HEK293T (cell line): ENCODE measurements at regions not wholly inside any gene's neighbourhood (a gene's known extent, or its start where the extent isn't known, plus 50 kb on each side); places are given as distances from the start of the nearest gene placed in this dataset.

Experiments used
- CTCF ChIA-PET: fragments of 350-600 bp; formaldehyde crosslinking; extraction: SDS; loops from one replicate; lab custom pipeline; 2021; ENCODE audit warnings: antibody characterized with exemption, inconsistent platforms; lab: Yijun Ruan, JAX
- POLR2A ChIA-PET: fragments of 350-600 bp; formaldehyde crosslinking; extraction: SDS; loops from one replicate; lab custom pipeline; 2020; ENCODE audit warnings: antibody characterized with exemption, inconsistent platforms; lab: Yijun Ruan, JAX
- DNase-seq: peaks from one replicate; pipeline ENCODE4 v3.0.0; 2012; ENCODE audit warnings: mixed read lengths; ENCODE audit errors: extremely low spot score
- ARNT ChIP-seq: fragments of 450-650 bp; IDR thresholded peaks from 2 replicates; pipeline ENCODE4 v1.6.1; 2017; ENCODE audit warnings: mild to moderate bottlenecking
- BHLHE40 ChIP-seq: fragments of 450-650 bp; IDR thresholded peaks from 2 replicates; pipeline ENCODE4 v1.6.1; 2016; ENCODE audit warnings: mild to moderate bottlenecking, moderate library complexity, borderline replicate concordance
- CTBP1 ChIP-seq: fragments of 450-650 bp; IDR thresholded peaks from 2 replicates; pipeline ENCODE4 v1.6.1; 2016; ENCODE audit warnings: borderline replicate concordance
- ELF4 ChIP-seq: fragments of 450-650 bp; IDR thresholded peaks from 2 replicates; pipeline ENCODE4 v1.6.1; 2017; ENCODE audit warnings: antibody characterized with exemption
- FOXA1 ChIP-seq: fragments of 450-650 bp; IDR thresholded peaks from 2 replicates; pipeline ENCODE4 v1.6.1; 2016; ENCODE audit warnings: mild to moderate bottlenecking
- FOXK2 ChIP-seq: fragments of 450-650 bp; IDR thresholded peaks from 2 replicates; pipeline ENCODE4 v1.6.1; 2016; ENCODE audit warnings: mild to moderate bottlenecking
- FOXM1 ChIP-seq: fragments of 450-650 bp; IDR thresholded peaks from 2 replicates; pipeline ENCODE4 v1.6.1; 2017; ENCODE audit warnings: mild to moderate bottlenecking, borderline replicate concordance
- HDGF ChIP-seq: fragments of 450-650 bp; IDR thresholded peaks from 2 replicates; pipeline ENCODE4 v1.6.1; 2017; ENCODE audit warnings: antibody characterized with exemption, borderline replicate concordance
- L3MBTL2 ChIP-seq: fragments of 450-650 bp; conservative IDR thresholded peaks from 2 replicates; pipeline ENCODE4 v1.6.1; 2016; ENCODE audit warnings: mild to moderate bottlenecking
- LEF1 ChIP-seq: fragments of 450-650 bp; IDR thresholded peaks from 2 replicates; pipeline ENCODE4 v1.6.1; 2017; ENCODE audit warnings: mild to moderate bottlenecking, borderline replicate concordance
- NFRKB ChIP-seq: fragments of 450-650 bp; IDR thresholded peaks from 2 replicates; pipeline ENCODE4 v1.6.1; 2016; ENCODE audit warnings: mild to moderate bottlenecking, moderate library complexity
- SP1 ChIP-seq: fragments of 450-650 bp; IDR thresholded peaks from 2 replicates; pipeline ENCODE4 v1.6.1; 2017
- SUZ12 ChIP-seq: fragments of 450-650 bp; IDR thresholded peaks from 2 replicates; pipeline ENCODE4 v1.6.1; 2016; ENCODE audit warnings: mild to moderate bottlenecking
- TARDBP ChIP-seq: fragments of 450-650 bp; IDR thresholded peaks from 2 replicates; pipeline ENCODE4 v1.6.1; 2016
- ZNF384 ChIP-seq: fragments of 450-650 bp; IDR thresholded peaks from 2 replicates; pipeline ENCODE4 v1.6.1; 2016
- TF ChIP-seq, protein P1 (sequence below): fragments of 450-650 bp; IDR thresholded peaks from 2 replicates; pipeline ENCODE4 v1.6.1; 2016

DNA sequence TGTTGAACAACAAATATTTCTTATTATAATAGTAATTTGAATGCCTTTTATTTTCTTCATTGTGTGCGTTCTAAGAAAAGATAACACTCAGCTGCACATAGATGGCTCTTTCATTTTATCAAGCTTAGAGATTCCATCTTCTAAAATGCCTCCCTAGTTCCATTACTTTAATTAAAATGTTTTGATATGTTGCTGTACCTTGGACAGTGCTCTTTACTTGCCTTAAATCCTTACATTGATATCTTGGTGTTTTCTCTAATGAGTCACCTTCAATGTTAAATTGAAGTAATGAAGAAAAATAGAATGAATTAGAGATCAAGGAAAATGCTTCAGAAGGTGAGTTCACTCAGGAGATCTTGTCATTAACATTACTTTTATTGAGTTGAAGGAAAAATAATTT is 1672.4 kb upstream of the AGA start:
- no peak for DNase-seq
- POLR2A ChIA-PET, result no interaction called here
- TF ChIP-seq ZNF384, result no peak
- TF ChIP-seq, protein P1, sequence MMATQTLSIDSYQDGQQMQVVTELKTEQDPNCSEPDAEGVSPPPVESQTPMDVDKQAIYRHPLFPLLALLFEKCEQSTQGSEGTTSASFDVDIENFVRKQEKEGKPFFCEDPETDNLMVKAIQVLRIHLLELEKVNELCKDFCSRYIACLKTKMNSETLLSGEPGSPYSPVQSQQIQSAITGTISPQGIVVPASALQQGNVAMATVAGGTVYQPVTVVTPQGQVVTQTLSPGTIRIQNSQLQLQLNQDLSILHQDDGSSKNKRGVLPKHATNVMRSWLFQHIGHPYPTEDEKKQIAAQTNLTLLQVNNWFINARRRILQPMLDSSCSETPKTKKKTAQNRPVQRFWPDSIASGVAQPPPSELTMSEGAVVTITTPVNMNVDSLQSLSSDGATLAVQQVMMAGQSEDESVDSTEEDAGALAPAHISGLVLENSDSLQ, result no peak
- no peak for TF ChIP-seq LEF1
- no peak for TF ChIP-seq TARDBP
- no peak for TF ChIP-seq SUZ12
- TF ChIP-seq SP1, result no peak
- TF ChIP-seq ELF4, result no peak
- TF ChIP-seq FOXK2, result no peak
- no peak for TF ChIP-seq L3MBTL2
- TF ChIP-seq ARNT, result no peak
- no peak for TF ChIP-seq HDGF
- TF ChIP-seq CTBP1, result no peak
- TF ChIP-seq BHLHE40, result no peak
- TF ChIP-seq FOXM1, result no peak
- no peak for TF ChIP-seq FOXA1
- TF ChIP-seq NFRKB, result no peak
- CTCF ChIA-PET, result no interaction called here

DNA sequence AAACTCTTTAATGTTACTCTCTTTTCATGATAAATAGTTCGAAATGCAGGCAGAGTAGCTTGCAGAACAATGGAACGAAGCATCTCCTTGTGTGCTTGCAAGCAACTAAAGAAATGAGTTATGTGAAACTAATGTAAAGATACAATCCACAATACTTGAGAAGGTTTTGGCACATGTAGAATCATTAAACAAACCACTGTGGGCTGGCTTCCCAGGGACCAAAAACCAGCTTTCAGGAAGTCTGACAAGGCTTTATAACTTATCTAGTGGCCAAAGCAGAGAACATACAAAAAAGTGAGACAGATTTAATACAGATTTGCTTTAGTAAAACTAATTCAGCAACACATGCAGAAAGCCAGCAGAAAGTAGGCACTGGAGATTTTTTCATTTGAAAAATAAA is 1673.8 kb upstream of the AGA start:
- CTCF ChIA-PET, result interaction anchor here (0.7 kb wide), 1 partner anchor 243 kb away, joined by 3 read pairs; no protein-coding TSS in a partner anchor
- no peak for DNase-seq
- TF ChIP-seq FOXM1, result no peak
- POLR2A ChIA-PET, result no interaction called here

- DNase-seq, result no peak
- ChIA-PET CTCF (no interaction called here), POLR2A (no interaction called here)
Observed at GRCh38 chr4:179116581-179116980, 1674.3 kb upstream of the AGA start.

GRCh38 chr4:179123084-179123483 is 1680.8 kb upstream of the AGA start:
- TF ChIP-seq FOXA1, result no peak
- TF ChIP-seq, protein P1, result no peak
- no peak for TF ChIP-seq FOXK2
- no peak for TF ChIP-seq CTBP1
- TF ChIP-seq SUZ12, result no peak
- TF ChIP-seq SP1, result no peak
- no peak for TF ChIP-seq LEF1
- TF ChIP-seq BHLHE40, result no peak
- TF ChIP-seq ELF4, result no peak
- TF ChIP-seq TARDBP, result no peak
- no peak for DNase-seq
- ChIA-PET POLR2A (no interaction called here), CTCF (no interaction called here)

More at GRCh38 chr4:179116581-179116980, 1674.3 kb upstream of the AGA start:
- TF ChIP-seq FOXM1 (no peak), ARNT (no peak), HDGF (no peak), BHLHE40 (no peak), SUZ12 (no peak), TARDBP (no peak), ZNF384 (no peak), ELF4 (no peak), FOXA1 (no peak), L3MBTL2 (no peak), SP1 (no peak), LEF1 (no peak), NFRKB (no peak), CTBP1 (no peak), FOXK2 (no peak)
- TF ChIP-seq, protein P1, result no peak

- ChIA-PET CTCF (no interaction called here), POLR2A (no interaction called here)
- TF ChIP-seq, protein P1, result no peak
- no peak for TF ChIP-seq BHLHE40
- TF ChIP-seq ELF4, result no peak
- TF ChIP-seq ZNF384, result no peak
- no peak for DNase-seq
Observed at GRCh38 chr4:179124419-179124818, 1682.2 kb upstream of the AGA start.

DNA sequence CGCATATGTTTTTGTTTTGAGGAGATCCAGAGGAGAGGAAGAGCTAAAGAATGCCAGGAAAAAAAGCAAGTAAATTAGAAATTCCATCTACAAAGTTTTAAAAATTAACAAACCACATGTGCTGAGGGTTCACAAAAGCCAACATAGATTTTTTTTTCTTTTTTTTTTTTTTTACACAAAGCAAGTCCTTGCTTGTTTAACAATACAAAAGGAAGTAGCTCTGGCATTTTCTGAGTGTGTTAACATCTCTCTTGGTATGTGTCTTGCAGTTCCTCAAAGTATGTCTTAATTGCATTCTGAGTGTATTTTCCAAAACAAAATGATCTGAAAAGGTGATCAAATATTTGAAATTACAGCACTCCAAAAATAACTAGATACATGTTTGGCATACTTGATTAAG is 1682.7 kb upstream of the AGA start:
- TF ChIP-seq HDGF (no peak), TARDBP (no peak), SP1 (no peak), ZNF384 (no peak), NFRKB (no peak), BHLHE40 (no peak), LEF1 (no peak), FOXM1 (no peak), CTBP1 (no peak), SUZ12 (no peak), ARNT (no peak), FOXA1 (no peak), ELF4 (no peak), FOXK2 (no peak), L3MBTL2 (no peak)
- TF ChIP-seq, protein P1, result no peak
- POLR2A ChIA-PET, result no interaction called here
- CTCF ChIA-PET, result no interaction called here
- DNase-seq, result no peak
